Bronchial epithelial cell (primary cell): ENCODE measurements at regions not wholly inside any gene's neighbourhood (a gene's known extent, or its start where the extent isn't known, plus 50 kb on each side); places are given as distances from the start of the nearest gene placed in this dataset.
A peak's percentile ranks its signal among the peaks of the same experiment; 100 is the strongest.

Experiments used
- DNase-seq: peaks from one replicate; pipeline ENCODE4 v3.0.0-alpha.2; 2010; ENCODE audit warnings: low read depth
- FAIRE-seq: peaks from 2 replicates; lab custom pipeline; 2011; peaks lifted over from hg19 to GRCh38; lab: Jason Lieb, UNC
- H3K27me3 ChIP-seq: 2 replicates; pipeline ENCODE4 v1.5.1; 2011; ENCODE audit warnings: low read length; ENCODE audit not compliant: control insufficient read depth, insufficient read depth
- H3K36me3 ChIP-seq: 2 replicates; pipeline ENCODE4 v1.5.1; 2011; ENCODE audit warnings: low read length; ENCODE audit not compliant: control insufficient read depth, insufficient read depth
- H3K4me3 ChIP-seq: 2 replicates; pipeline ENCODE4 v1.5.1; 2011; ENCODE audit warnings: mild to moderate bottlenecking, low read depth, low read length, control low read depth
- TF ChIP-seq, protein P1 (sequence below): IDR thresholded peaks from 2 replicates; pipeline ENCODE4 v1.5.1; 2011; ENCODE audit warnings: mild to moderate bottlenecking, moderate library complexity, low read length, control low read depth, inconsistent platforms; ENCODE audit not compliant: insufficient read depth, severe bottlenecking

DNA sequence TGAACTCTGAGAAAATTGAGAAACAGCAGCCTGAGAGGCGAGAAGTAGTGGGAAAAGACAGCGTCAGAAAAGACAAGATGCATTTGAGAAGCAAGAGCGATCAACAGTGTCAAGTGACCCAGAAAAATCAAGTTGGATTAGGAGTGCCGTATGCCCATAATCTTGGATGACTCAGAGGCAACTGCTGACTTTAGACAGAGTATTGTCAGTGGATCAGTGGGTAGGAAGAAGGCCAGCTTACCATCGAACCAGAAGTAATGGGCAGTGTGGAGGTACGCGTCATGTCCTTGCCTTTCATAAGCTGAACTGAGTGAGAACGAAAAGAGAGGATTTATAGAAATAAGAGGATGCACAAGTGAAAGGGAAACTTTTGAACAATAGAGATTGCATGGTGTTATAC is 151.0 kb upstream of the NAV3 start:
- H3K27me3 ChIP-seq: no peaks in the 10 kb centered on the region
- no peaks in the 10 kb centered on the region for H3K36me3 ChIP-seq
- FAIRE-seq (no peak), DNase-seq (no peak)
- no peak overlapping the region for H3K4me3 ChIP-seq
- TF ChIP-seq, protein P1, sequence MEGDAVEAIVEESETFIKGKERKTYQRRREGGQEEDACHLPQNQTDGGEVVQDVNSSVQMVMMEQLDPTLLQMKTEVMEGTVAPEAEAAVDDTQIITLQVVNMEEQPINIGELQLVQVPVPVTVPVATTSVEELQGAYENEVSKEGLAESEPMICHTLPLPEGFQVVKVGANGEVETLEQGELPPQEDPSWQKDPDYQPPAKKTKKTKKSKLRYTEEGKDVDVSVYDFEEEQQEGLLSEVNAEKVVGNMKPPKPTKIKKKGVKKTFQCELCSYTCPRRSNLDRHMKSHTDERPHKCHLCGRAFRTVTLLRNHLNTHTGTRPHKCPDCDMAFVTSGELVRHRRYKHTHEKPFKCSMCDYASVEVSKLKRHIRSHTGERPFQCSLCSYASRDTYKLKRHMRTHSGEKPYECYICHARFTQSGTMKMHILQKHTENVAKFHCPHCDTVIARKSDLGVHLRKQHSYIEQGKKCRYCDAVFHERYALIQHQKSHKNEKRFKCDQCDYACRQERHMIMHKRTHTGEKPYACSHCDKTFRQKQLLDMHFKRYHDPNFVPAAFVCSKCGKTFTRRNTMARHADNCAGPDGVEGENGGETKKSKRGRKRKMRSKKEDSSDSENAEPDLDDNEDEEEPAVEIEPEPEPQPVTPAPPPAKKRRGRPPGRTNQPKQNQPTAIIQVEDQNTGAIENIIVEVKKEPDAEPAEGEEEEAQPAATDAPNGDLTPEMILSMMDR: no peak

DNA sequence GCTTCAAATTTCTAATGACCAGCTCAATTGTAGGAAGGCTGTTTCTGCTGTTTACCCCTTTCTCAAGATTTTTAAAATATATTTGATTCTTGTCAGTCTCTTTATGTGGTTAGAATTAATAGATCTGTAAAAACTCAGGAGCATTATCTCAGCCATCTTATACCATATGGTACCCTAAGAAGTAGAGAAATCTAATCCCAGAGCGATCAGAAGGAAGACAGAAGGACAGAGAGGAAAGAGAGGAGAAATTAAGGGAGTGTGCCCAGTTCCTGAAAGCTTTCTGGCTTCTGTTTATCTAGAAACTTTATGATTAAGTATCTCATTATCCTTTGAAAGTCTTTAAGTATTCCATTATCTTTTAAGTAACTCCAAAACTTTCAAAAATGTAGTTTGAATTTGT is 152.1 kb upstream of the NAV3 start:
- TF ChIP-seq, protein P1: no peak
- DNase-seq (no peak), FAIRE-seq (no peak)

DNA sequence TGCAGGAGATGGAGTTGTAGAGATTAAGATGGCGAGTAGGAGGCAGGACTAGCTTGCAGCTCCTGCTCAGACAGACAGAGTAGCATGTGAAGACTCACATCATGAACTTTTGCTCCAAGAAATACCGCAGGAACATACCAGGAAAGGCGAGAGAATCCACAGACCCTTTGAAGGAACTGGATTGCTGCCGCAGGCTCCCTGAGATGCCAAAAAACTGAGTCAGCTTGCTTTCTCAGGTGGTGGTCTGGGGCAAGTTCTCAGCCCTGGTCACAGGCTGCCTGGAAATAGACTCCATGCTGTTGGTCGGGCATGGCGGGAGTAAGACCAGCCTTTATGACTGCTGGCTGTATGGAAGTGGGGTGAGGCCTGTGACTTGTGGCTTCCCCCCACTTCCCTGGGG is 163.6 kb upstream of the NAV3 start:
- H3K27me3 ChIP-seq: no peaks in the 10 kb centered on the region
- TF ChIP-seq, protein P1: no peak
- H3K36me3 ChIP-seq: no peaks in the 10 kb centered on the region
- DNase-seq (no peak), FAIRE-seq (no peak)
- no peak overlapping the region for H3K4me3 ChIP-seq

More for the DNA sequence above, 152.1 kb upstream of the NAV3 start:
- H3K4me3 ChIP-seq: no peak overlapping the region
- H3K27me3 ChIP-seq: no peaks in the 10 kb centered on the region
- no peaks in the 10 kb centered on the region for H3K36me3 ChIP-seq

DNA sequence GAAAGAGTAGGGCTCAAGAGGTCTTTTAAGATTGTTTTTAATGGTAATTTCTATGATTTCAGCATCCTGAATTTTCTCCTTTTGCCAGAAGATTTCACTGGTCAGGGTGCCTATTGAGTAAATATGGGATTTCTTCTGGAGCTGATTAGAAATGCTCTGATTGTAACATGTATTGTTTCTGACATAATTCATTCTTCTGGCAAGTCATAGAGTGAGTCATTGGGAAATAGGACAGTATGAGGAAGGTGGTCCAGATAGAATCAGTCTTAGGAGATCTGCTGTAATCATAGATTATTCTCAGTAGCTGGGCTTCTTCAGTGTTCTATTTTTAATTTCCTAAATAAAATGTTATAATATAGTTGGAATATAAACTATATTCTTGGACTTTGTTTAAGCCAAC is 182.0 kb upstream of the NAV3 start:
- peak; percentile 31 for DNase-seq
- Histone ChIP-seq H3K4me3 (no peak overlapping the region), H3K36me3 (no peaks in the 10 kb centered on the region), H3K27me3 (no peaks in the 10 kb centered on the region)
- FAIRE-seq: no peak
- TF ChIP-seq, protein P1: no peak

DNA sequence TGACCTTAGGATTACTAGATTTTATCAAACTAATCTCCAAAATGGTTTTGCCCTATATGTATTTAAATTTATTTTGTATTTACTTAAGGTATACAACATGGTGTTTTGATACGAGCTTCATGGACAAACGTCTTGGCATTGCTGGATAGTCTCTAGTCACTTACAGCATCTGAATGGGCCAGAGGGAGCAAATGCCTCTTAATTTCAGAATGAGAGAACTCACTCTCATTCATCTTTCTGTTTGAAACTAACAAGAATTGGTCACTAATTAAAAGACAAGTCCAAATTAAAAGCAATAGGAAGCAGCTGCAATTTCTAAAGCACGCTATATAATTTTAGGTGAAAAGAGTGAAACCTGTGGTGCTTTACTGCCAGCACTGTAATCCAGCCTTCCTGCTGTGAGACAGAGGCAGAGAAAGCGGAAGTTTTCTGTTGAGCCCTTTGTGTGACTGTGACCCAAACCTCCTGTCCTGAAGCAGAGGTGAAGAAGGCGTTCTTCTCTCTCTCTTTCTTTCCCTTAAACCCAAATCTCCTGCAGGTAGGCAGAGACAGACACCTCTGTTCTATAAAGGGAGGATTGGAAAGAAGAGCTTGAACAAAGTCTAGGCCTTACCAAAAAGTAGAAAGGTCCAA is 184.6 kb upstream of the NAV3 start:
- TF ChIP-seq, protein P1: no peak
- Histone ChIP-seq H3K36me3 (no peaks in the 10 kb centered on the region), H3K4me3 (no peak overlapping the region), H3K27me3 (no peaks in the 10 kb centered on the region)
- FAIRE-seq (no peak), DNase-seq (no peak)
